ENCODE measurements at regions not wholly inside any gene's neighbourhood (a gene's known extent, or its start where the extent isn't known, plus 50 kb on each side); places are given as distances from the start of the nearest gene placed in this dataset.
A peak's percentile ranks its signal among the peaks of the same experiment; 100 is the strongest.

DNA sequence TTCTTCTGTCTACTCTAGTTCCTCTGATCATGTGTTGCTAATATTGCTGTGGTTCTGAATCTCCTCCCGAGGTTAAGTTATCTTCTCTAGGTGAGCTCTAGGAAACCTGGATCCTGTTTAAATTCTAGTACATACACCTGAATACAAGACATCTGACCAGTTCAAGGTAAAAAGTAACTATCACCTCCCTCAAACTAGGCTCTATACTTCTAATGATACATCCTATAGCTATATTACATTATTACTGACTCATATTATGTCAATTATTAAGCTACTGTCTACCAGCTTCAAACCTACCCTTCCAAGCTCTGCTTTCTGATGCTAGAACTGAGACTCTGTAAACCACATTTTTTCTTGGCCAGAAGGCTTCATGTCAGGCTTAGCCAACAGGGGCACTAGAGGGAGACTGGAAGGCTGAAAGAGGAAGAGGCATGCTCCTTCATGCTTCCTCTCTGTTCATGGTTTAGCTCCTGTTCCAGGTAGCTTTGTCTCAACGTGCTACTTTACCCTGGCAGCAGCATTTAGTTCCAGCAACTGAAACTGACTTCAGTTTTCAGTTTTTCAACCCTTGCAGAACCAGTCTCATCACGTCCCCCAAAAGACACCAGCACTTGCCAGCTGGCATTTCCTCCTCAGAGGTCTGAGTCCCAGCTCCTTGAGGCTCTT is 148.4 kb upstream of the TOP1 start (continued):
- TF ChIP-seq NFIX (CRISPR knock-in tag; IDR thresholded peaks at IDR 0.05; ENCODE audit: low read depth), result no peak
- peak; percentile 62; the same call in 1 of the 2 replicates for TF ChIP-seq SPI1 (IDR thresholded peaks at IDR 0.05; ENCODE audit: borderline replicate concordance, low read depth, low read length)
- no peak for TF ChIP-seq CHD1 (IDR thresholded peaks at IDR 0.05; ENCODE audit: low read length)
- TF ChIP-seq ZNF695 (CRISPR knock-in tag; IDR thresholded peaks at IDR 0.05), result no peak
- no peak for TF ChIP-seq MCM7 (IDR thresholded peaks at IDR 0.05)
- no peak for TF ChIP-seq EHMT2 (IDR thresholded peaks at IDR 0.05)
- no peak for TF ChIP-seq HDAC1 (IDR thresholded peaks at IDR 0.05)
- TF ChIP-seq, protein P1, sequence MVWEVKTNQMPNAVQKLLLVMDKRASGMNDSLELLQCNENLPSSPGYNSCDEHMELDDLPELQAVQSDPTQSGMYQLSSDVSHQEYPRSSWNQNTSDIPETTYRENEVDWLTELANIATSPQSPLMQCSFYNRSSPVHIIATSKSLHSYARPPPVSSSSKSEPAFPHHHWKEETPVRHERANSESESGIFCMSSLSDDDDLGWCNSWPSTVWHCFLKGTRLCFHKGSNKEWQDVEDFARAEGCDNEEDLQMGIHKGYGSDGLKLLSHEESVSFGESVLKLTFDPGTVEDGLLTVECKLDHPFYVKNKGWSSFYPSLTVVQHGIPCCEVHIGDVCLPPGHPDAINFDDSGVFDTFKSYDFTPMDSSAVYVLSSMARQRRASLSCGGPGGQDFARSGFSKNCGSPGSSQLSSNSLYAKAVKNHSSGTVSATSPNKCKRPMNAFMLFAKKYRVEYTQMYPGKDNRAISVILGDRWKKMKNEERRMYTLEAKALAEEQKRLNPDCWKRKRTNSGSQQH (CRISPR knock-in tag; IDR thresholded peaks at IDR 0.05), result no peak
- no peak for TF ChIP-seq RUNX1 (IDR thresholded peaks at IDR 0.05; ENCODE audit: low read depth)
- TF ChIP-seq KLF10 (CRISPR knock-in tag; IDR thresholded peaks at IDR 0.05), result no peak
- TF ChIP-seq, protein P2, sequence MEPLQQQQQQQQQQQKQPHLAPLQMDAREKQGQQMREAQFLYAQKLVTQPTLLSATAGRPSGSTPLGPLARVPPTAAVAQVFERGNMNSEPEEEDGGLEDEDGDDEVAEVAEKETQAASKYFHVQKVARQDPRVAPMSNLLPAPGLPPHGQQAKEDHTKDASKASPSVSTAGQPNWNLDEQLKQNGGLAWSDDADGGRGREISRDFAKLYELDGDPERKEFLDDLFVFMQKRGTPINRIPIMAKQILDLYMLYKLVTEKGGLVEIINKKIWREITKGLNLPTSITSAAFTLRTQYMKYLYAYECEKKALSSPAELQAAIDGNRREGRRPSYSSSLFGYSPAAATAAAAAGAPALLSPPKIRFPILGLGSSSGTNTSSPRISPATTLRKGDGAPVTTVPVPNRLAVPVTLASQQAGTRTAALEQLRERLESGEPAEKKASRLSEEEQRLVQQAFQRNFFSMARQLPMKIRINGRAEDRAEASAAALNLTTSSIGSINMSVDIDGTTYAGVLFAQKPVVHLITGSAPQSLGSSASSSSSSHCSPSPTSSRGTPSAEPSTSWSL (CRISPR knock-in tag; IDR thresholded peaks at IDR 0.05; ENCODE audit: borderline replicate concordance), result no peak
- no peak for TF ChIP-seq SRSF3 (IDR thresholded peaks at IDR 0.05; ENCODE audit: insufficient read depth, low read length)
- no peak for TF ChIP-seq ZNF668 (CRISPR knock-in tag; IDR thresholded peaks at IDR 0.05)

Data from K562 (cell line).